GM23248 (cell line): ENCODE measurements at regions not wholly inside any gene's neighbourhood (a gene's known extent, or its start where the extent isn't known, plus 50 kb on each side); places are given as distances from the start of the nearest gene placed in this dataset.

ENCODE experiments used
- DNase-seq: peaks from one replicate; pipeline ENCODE4 v3.0.0-alpha.2; 2015
- H2AFZ ChIP-seq: fragments of 200-600 bp; sonication (generic); 2 replicates; pipeline ENCODE4 v1.6.1; 2016; ENCODE audit warnings: antibody characterized with exemption
- H3F3A ChIP-seq: fragments of 200-600 bp; sonication (generic); 2 replicates; pipeline ENCODE4 v1.6.1; 2016; ENCODE audit warnings: mild to moderate bottlenecking, antibody characterized with exemption, mixed run types; ENCODE audit not compliant: insufficient read depth
- H3K27ac ChIP-seq: fragments of 200-600 bp; sonication (generic); 2 replicates; pipeline ENCODE4 v1.5.1; 2016; ENCODE audit warnings: mild to moderate bottlenecking
- H3K27me3 ChIP-seq: fragments of 200-600 bp; sonication (generic); replicated peaks from 2 replicates; pipeline ENCODE4 v1.6.1; 2016; ENCODE audit warnings: mild to moderate bottlenecking; ENCODE audit not compliant: insufficient read depth
- H3K36me3 ChIP-seq: fragments of 200-600 bp; sonication (generic); 2 replicates; pipeline ENCODE4 v1.6.1; 2016; ENCODE audit warnings: low read depth, mild to moderate bottlenecking
- H3K4me1 ChIP-seq: fragments of 200-600 bp; sonication (generic); 2 replicates; pipeline ENCODE4 v1.6.1; 2016; ENCODE audit warnings: mild to moderate bottlenecking; ENCODE audit not compliant: insufficient read depth
- H3K4me2 ChIP-seq: fragments of 200-600 bp; sonication (generic); one replicate; pipeline ENCODE4 v1.6.1; 2016; ENCODE audit warnings: mild to moderate bottlenecking; ENCODE audit not compliant: unreplicated experiment
- H3K4me3 ChIP-seq: fragments of 200-600 bp; sonication (generic); 2 replicates; pipeline ENCODE4 v1.5.1; 2016; ENCODE audit warnings: mild to moderate bottlenecking
- H3K79me2 ChIP-seq: fragments of 200-600 bp; sonication (generic); 2 replicates; pipeline ENCODE4 v1.6.1; 2016; ENCODE audit warnings: mild to moderate bottlenecking; ENCODE audit not compliant: insufficient read depth
- H3K9ac ChIP-seq: fragments of 200-600 bp; sonication (generic); 2 replicates; pipeline ENCODE4 v1.6.1; 2016; ENCODE audit warnings: mild to moderate bottlenecking
- H3K9me2 ChIP-seq: fragments of 200-600 bp; sonication (generic); 2 replicates; pipeline ENCODE4 v1.6.1; 2016; ENCODE audit warnings: mixed run types, mild to moderate bottlenecking, moderate library complexity; ENCODE audit not compliant: insufficient read depth
- H3K9me3 ChIP-seq: fragments of 200-600 bp; sonication (generic); one replicate; pipeline ENCODE4 v1.6.1; 2017; ENCODE audit warnings: low read depth
- H4K20me1 ChIP-seq: fragments of 200-600 bp; sonication (generic); 2 replicates; pipeline ENCODE4 v1.6.0; 2016; ENCODE audit not compliant: insufficient read depth
- EZH2 ChIP-seq: fragments of 200-600 bp; sonication (generic); IDR thresholded peaks from 2 replicates; pipeline ENCODE4 v1.6.1; 2018; ENCODE audit warnings: antibody characterized with exemption, mild to moderate bottlenecking; ENCODE audit not compliant: insufficient read depth, poor library complexity, severe bottlenecking
- EZH2phosphoT487 ChIP-seq: fragments of 200-600 bp; sonication (generic); IDR thresholded peaks from 2 replicates; pipeline ENCODE4 v1.6.1; 2018; ENCODE audit warnings: antibody characterized with exemption, moderate library complexity, mild to moderate bottlenecking, low read depth; ENCODE audit not compliant: insufficient read depth
- WGBS, 2 experiments: methylation state at CpG; one replicate each; pipeline ENCODE4 v1.1.6; 2015 to 2017; ENCODE audit warnings: low lambda C conversion rate in 2 of 2, low coverage in 1 of 2; ENCODE audit errors: missing lambda C conversion rate in 2 of 2; 5-methylcytosine and 5-hydroxymethylcytosine counted together
- in situ Hi-C: fragments of 300-500 bp; cut with MboI; formaldehyde crosslinking; loops from 2 replicates; pipeline ENCODE4 v1.15.0; 2020

GRCh38 chr6:169386411-169387057 is 132.9 kb upstream of the THBS2 start:
- Histone ChIP-seq H4K20me1 (no peaks in the 10 kb centered on the region), H3K36me3 (no peaks in the 10 kb centered on the region), H2AFZ (peak overlapping the region; percentile 87), H3K9me2 (no peaks in the 10 kb centered on the region), H3K27ac (peak overlapping the region; percentile 70), H3K27me3 (no peaks in the 10 kb centered on the region), H3K4me1 (peaks cover 14% of the 10 kb centered on the region), H3K4me2 (peak overlapping the region; percentile 79), H3K4me3 (peak overlapping the region; percentile 60), H3K79me2 (no peaks in the 10 kb centered on the region), H3F3A (peaks cover 17% of the 10 kb centered on the region), H3K9ac (peak overlapping the region; percentile 67), H3K9me3 (no peaks in the 10 kb centered on the region)
- TF ChIP-seq EZH2: no peak
- no peak for TF ChIP-seq EZH2phosphoT487
- peak; percentile 86 for DNase-seq
- in situ Hi-C loops: no loop called here
- 8 to 9% methylated on average over 20 of the region's 20 CpGs for WGBS, 2 experiments

GRCh38 chr6:169385237-169385880 is 131.7 kb upstream of the THBS2 start:
- H3K36me3 ChIP-seq: no peaks in the 10 kb centered on the region
- H3K79me2 ChIP-seq: no peaks in the 10 kb centered on the region
- 85 to 89% methylated on average over 9 of the region's 9 CpGs for WGBS, 2 experiments
- TF ChIP-seq EZH2phosphoT487 (no peak), EZH2 (no peak)
- no peaks in the 10 kb centered on the region for H3K9me2 ChIP-seq
- peaks cover 17% of the 10 kb centered on the region for H3F3A ChIP-seq
- peak overlapping the region; percentile 79 for H3K4me2 ChIP-seq
- no peak for DNase-seq
- H3K4me1 ChIP-seq: peaks cover 14% of the 10 kb centered on the region
- H4K20me1 ChIP-seq: no peaks in the 10 kb centered on the region
- no peaks in the 10 kb centered on the region for H3K9me3 ChIP-seq
- no peaks in the 10 kb centered on the region for H3K27me3 ChIP-seq
- in situ Hi-C loops: no loop called here
- no peak overlapping the region for H3K27ac ChIP-seq
- H3K9ac ChIP-seq: no peak overlapping the region
- no peak overlapping the region for H3K4me3 ChIP-seq
- no peak overlapping the region for H2AFZ ChIP-seq

- H3K9ac ChIP-seq: no peak overlapping the region
- in situ Hi-C loops: no loop called here
- TF ChIP-seq EZH2 (no peak), EZH2phosphoT487 (no peak)
- H3K36me3 ChIP-seq: no peaks in the 10 kb centered on the region
- peaks cover 14% of the 10 kb centered on the region for H3K4me1 ChIP-seq
- H2AFZ ChIP-seq: no peak overlapping the region
- no peak overlapping the region for H3K27ac ChIP-seq
- no peaks in the 10 kb centered on the region for H3K79me2 ChIP-seq
- peaks cover 17% of the 10 kb centered on the region for H3F3A ChIP-seq
- no peaks in the 10 kb centered on the region for H3K9me3 ChIP-seq
- no peaks in the 10 kb centered on the region for H3K27me3 ChIP-seq
- no peak for DNase-seq
- no peak overlapping the region for H3K4me3 ChIP-seq
- H3K4me2 ChIP-seq: no peak overlapping the region
- 62 to 69% methylated on average over 7 of the region's 7 CpGs for WGBS, 2 experiments
- no peaks in the 10 kb centered on the region for H3K9me2 ChIP-seq
- no peaks in the 10 kb centered on the region for H4K20me1 ChIP-seq
Measured at GRCh38 chr6:169384291-169384690, 130.6 kb upstream of the THBS2 start.

GRCh38 chr6:169383265-169383664 is 129.6 kb upstream of the THBS2 start:
- H3K27ac ChIP-seq: no peak overlapping the region
- H3K4me1 ChIP-seq: peaks cover 14% of the 10 kb centered on the region
- H3F3A ChIP-seq: peaks cover 17% of the 10 kb centered on the region
- H2AFZ ChIP-seq: no peak overlapping the region
- DNase-seq: no peak
- H3K9ac ChIP-seq: no peak overlapping the region
- no peak overlapping the region for H3K4me3 ChIP-seq
- H3K79me2 ChIP-seq: no peaks in the 10 kb centered on the region
- H4K20me1 ChIP-seq: no peaks in the 10 kb centered on the region
- H3K4me2 ChIP-seq: no peak overlapping the region
- H3K36me3 ChIP-seq: no peaks in the 10 kb centered on the region
- H3K27me3 ChIP-seq: no peaks in the 10 kb centered on the region
- WGBS, 2 experiments: 85 to 94% methylated on average over 6 of the region's 6 CpGs
- in situ Hi-C loops: no loop called here
- H3K9me2 ChIP-seq: no peaks in the 10 kb centered on the region
- no peaks in the 10 kb centered on the region for H3K9me3 ChIP-seq
- TF ChIP-seq EZH2 (no peak), EZH2phosphoT487 (no peak)
